Nucleus accumbens (tissue), 56 donors: ENCODE measurements at regions not wholly inside any gene's neighbourhood (a gene's known extent, or its start where the extent isn't known, plus 50 kb on each side); places are given as distances from the start of the nearest gene placed in this dataset.
"Not testable (repeated sequence)": the region's sequence is repeated elsewhere in the genome, so short reads cannot be mapped to it uniquely, and the experiment has no call there.

Experiments
- DNase-seq, 56 donors: peaks; one replicate each; lab custom pipeline; 2025; lab: John Stamatoyannopoulos, UW

- no peak for DNase-seq
Measured at GRCh38 chr10:38209332-38209731, 115.2 kb downstream of the ZNF37A start.

GRCh38 chr10:38209748-38210147, 115.6 kb downstream of the ZNF37A start:
- DNase-seq: not testable (repeated sequence)

GRCh38 chr10:38212460-38212859, 118.3 kb downstream of the ZNF37A start:
- no peak for DNase-seq

GRCh38 chr10:38226385-38226784, 132.2 kb downstream of the ZNF37A start:
- no peak for DNase-seq

GRCh38 chr10:38228394-38228793, 134.3 kb downstream of the ZNF37A start:
- no peak for DNase-seq

- DNase-seq: not testable (repeated sequence)
Measured at GRCh38 chr10:38238479-38238878, 144.3 kb downstream of the ZNF37A start.

GRCh38 chr10:38242061-38242649, 148.0 kb downstream of the ZNF37A start:
- not testable (repeated sequence) for DNase-seq

GRCh38 chr10:38248113-38248512, 154.0 kb downstream of the ZNF37A start:
- not testable (repeated sequence) for DNase-seq

- DNase-seq: not testable (repeated sequence)
Measured at GRCh38 chr10:38252551-38252950, 158.4 kb downstream of the ZNF37A start.

- not testable (repeated sequence) for DNase-seq
Measured at GRCh38 chr10:38267555-38267954, 173.4 kb downstream of the ZNF37A start.

GRCh38 chr10:38271031-38271430, 176.9 kb downstream of the ZNF37A start:
- not testable (repeated sequence) for DNase-seq

GRCh38 chr10:38274879-38275278, 180.7 kb downstream of the ZNF37A start:
- DNase-seq: not testable (repeated sequence)

- not testable (repeated sequence) for DNase-seq
Measured at GRCh38 chr10:38292560-38292959, 198.4 kb downstream of the ZNF37A start.

GRCh38 chr10:38310111-38310510, 216.0 kb downstream of the ZNF37A start:
- not testable (repeated sequence) for DNase-seq

- DNase-seq: not testable (repeated sequence)
Measured at GRCh38 chr10:38315090-38315805, 221.1 kb downstream of the ZNF37A start.

GRCh38 chr10:38321393-38321792, 227.3 kb downstream of the ZNF37A start:
- not testable (repeated sequence) for DNase-seq

- not testable (repeated sequence) for DNase-seq
Measured at GRCh38 chr10:38330306-38330705, 236.2 kb downstream of the ZNF37A start.

- not testable (repeated sequence) for DNase-seq
Measured at GRCh38 chr10:38331106-38331505, 237.0 kb downstream of the ZNF37A start.

GRCh38 chr10:38333699-38334098, 239.6 kb downstream of the ZNF37A start:
- DNase-seq: not testable (repeated sequence)

GRCh38 chr10:38350645-38351044, 256.5 kb downstream of the ZNF37A start:
- not testable (repeated sequence) for DNase-seq

GRCh38 chr10:38354410-38354809, 260.3 kb downstream of the ZNF37A start:
- not testable (repeated sequence) for DNase-seq

- peak; percentile 28 to 89 (median 76) for DNase-seq
Measured at GRCh38 chr10:38355911-38356526, 261.9 kb downstream of the ZNF37A start.
